GM21423 (cell line): ENCODE measurements at regions not wholly inside any gene's neighbourhood (a gene's known extent, or its start where the extent isn't known, plus 50 kb on each side); places are given as distances from the start of the nearest gene placed in this dataset.
"Not testable (repeated sequence)": the region's sequence is repeated elsewhere in the genome, so short reads cannot be mapped to it uniquely, and the experiment has no call there.

Experiments used
- ATAC-seq: cut with Tn5 transposase; IDR thresholded peaks from one replicate; pipeline ENCODE4 v1.9.1; 2021; ENCODE audit warnings: mild to moderate bottlenecking, moderate library complexity; ENCODE audit not compliant: unreplicated experiment

DNA sequence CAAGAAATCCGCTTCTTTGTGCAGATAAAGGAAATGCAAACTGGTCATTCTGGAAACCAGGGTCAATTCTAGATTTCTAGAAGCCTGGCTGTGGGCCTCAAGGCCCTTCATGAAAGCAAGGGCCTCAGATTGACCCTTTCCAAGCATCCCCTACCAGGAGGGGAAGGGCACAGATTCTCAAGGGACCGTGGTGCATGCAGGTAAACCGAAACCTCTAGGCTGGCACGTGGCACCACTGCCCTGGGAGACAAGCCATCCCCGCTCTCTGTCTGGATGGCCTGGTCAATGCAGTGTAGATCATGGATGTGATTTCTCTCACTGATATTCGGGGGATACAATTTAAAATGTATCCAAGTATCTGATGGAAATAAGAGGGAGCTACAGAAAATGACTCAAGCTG is 69.4 kb downstream of the TOMM20 start:
- ATAC-seq = no peak

GRCh38 chr1:235058695-235059094 is 69.9 kb downstream of the TOMM20 start:
- no peak for ATAC-seq

- ATAC-seq = no peak
These were observed 71.0 kb downstream of the TOMM20 start for GRCh38 chr1:235057385-235058306.

- ATAC-seq = no peak
These were observed 71.7 kb downstream of the TOMM20 start for GRCh38 chr1:235056937-235057336.

- no peak for ATAC-seq
These were observed 73.7 kb downstream of the TOMM20 start for GRCh38 chr1:235054936-235055335.

DNA sequence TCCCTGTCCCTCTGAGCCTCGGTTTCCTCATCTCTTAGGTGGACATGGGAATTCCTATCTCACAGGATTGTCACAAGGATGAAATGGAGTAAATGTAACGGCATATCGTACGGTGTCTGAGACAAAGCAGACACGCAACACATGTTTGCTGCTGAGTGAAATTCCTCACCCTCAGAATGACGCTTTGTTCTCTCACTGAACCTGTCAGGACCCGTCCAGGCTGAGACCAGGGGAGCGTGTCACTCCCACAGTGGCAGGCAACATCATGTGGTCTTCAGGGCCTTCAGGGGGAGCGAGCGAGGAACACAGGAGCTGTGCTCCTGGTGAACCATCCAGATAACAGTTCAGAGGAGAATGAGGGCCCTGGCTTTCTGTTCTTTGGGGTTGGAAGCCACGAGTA is 74.2 kb downstream of the TOMM20 start:
- ATAC-seq = no peak

DNA sequence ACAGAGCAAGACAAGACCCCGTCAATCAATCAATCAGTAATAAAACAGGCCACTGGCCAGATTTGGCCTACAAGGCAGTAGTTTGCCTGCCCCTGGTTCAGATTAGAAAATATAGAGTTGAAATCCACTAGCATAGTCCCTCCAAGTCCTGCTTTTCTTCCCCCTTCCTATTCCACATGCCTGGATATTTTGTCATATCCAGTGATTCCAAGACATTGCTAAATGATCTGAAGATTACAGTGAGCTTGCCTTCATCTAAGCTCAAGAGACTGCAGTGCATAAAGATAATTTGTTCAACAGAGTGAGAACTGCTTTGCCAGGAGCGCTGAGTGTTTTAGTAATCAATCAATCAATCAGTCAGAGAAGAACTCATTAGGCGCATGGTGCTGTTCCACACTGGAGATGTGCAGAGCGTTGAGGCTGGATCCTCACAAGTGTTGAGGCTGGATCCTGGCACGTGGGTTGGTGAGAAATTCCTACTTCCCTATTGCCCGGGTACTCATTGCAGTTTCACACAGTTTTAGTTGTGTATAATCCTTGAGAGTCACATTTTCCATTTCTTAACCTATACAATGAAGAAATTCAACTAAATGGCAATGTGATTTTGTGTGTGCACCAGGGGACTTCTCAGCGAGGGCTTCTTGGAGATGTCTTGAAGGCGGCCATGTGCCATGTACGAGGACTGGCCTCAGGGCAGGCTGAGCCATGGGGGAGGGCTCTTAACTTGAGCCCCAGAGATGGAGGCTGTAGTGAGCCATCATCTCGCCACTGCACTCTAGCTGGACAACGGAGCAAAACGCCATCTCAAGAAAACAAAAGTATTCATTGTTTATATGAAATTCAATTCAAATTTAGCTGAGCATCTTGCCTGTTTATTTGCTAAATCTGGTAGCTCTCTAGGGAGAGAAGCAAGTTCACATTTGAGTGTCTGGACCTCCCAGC is 76.3 kb downstream of the TOMM20 start:
- ATAC-seq = no peak

DNA sequence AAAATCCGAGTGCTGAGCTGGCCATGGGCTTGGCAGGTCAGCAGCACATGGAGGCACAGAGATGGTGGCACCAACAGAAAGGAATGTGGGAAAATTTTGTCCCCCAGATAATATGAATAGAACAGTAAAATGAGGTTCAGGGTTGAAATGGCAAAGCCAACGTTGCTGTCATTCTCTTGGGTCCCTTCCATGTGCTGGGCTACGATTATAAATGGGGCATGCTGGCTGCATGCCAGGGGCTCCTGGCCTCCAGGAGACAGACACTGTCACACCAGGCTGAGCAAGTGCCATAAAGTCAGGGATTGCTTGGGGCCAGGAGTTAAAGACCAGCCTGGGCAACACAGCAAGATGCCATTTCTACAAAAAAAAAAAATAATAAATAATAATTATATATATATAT is 77.1 kb downstream of the TOMM20 start:
- ATAC-seq = no peak

DNA sequence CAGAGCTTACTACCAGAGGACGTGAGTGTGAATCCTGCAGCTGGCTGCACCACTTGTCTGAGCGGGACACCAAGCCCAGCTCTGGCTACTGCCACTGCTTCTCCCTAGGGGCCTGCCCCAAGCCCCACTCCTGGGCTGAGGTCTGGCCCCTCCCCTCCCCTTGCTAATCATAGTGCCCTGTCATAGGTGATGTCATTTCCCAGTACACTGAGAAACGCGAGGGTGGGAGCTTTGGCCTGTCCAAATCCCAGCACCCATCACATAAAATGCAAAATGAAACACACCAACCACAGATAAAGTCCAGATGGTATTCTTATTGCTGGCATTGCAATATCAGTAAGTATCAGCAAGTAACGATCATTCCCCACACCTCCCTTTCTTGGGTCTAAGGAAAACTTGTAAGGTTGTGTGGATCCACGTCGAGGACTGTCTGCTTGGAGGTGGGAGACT is 77.7 kb downstream of the TOMM20 start:
- ATAC-seq = peak; percentile 37

GRCh38 chr1:235049716-235050378 is 78.8 kb downstream of the TOMM20 start:
- ATAC-seq = not testable (repeated sequence)

- no peak for ATAC-seq
These were observed 79.4 kb downstream of the TOMM20 start for GRCh38 chr1:235049217-235049616.

- no peak for ATAC-seq
These were observed 81.2 kb downstream of the TOMM20 start for GRCh38 chr1:235047331-235047871.

- ATAC-seq = no peak
These were observed 82.6 kb downstream of the TOMM20 start for GRCh38 chr1:235045921-235046601.

GRCh38 chr1:235045034-235045690 is 83.5 kb downstream of the TOMM20 start:
- no peak for ATAC-seq

GRCh38 chr1:235043234-235043633 is 85.4 kb downstream of the TOMM20 start:
- no peak for ATAC-seq

GRCh38 chr1:235038701-235039100 is 89.9 kb downstream of the TOMM20 start:
- ATAC-seq = no peak

- no peak for ATAC-seq
These were observed 92.7 kb downstream of the TOMM20 start for GRCh38 chr1:235035928-235036327.

DNA sequence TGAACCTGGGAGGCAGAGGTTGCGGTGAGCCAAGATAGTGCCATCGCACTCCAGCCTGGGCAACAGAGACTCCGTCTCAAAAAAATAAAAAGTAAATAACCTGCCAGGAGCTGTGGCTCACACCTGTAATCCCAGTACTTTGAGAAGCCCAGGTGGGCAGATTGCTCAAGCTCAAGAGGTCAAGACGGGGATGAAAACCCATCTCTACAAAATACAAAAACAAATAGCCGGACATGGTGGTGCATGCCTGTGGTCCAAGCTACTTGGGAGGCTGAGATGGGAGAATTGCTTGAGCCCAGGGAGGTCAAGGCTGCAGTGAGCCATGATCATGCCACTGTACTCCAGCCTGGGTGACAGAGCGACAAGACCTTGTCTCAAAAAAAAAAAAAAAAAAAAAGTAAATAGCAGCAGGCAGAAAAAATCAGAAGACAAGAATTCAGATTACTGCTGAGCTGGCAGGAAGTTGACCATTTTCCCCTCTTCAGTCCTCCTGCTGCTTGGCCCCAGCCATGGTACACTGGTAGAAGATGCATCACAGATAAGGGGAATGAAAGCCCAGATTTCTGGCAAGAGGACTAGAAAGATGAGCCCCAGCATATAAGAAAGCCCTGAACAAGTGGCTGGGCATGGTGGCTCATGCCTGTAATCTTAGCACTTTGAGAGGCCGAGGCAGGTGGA is 97.6 kb downstream of the TOMM20 start:
- no peak for ATAC-seq

DNA sequence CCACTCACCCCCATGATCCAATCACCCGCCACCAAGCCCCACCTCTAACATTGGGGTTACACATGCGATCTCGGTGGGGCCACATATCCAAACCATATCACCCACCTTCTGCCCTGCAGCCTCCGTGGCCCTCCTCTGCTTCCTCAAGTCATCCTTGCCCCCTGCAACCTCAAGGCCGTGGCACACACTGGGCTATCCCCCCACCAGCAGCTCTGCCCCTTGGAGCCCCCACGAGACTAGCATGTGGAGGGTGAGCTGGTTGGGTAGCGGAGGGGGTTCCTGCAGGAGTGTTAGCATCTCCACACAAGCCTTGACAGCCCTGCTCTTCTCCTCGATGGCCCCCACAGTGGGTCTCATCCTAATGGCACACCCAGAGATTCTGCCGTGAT is 100.8 kb downstream of the TOMM20 start:
- no peak for ATAC-seq
